HG02840 (cell line): ENCODE measurements at regions not wholly inside any gene's neighbourhood (a gene's known extent, or its start where the extent isn't known, plus 50 kb on each side); places are given as distances from the start of the nearest gene placed in this dataset.
A peak's percentile ranks its signal among the peaks of the same experiment; 100 is the strongest.

Source experiments
- ATAC-seq: cut with Tn5 transposase; IDR thresholded peaks from one replicate; pipeline ENCODE4 v1.9.1; 2021; ENCODE audit warnings: mild to moderate bottlenecking, moderate library complexity, moderate number of reproducible peaks; ENCODE audit not compliant: unreplicated experiment, low FRiP score

DNA sequence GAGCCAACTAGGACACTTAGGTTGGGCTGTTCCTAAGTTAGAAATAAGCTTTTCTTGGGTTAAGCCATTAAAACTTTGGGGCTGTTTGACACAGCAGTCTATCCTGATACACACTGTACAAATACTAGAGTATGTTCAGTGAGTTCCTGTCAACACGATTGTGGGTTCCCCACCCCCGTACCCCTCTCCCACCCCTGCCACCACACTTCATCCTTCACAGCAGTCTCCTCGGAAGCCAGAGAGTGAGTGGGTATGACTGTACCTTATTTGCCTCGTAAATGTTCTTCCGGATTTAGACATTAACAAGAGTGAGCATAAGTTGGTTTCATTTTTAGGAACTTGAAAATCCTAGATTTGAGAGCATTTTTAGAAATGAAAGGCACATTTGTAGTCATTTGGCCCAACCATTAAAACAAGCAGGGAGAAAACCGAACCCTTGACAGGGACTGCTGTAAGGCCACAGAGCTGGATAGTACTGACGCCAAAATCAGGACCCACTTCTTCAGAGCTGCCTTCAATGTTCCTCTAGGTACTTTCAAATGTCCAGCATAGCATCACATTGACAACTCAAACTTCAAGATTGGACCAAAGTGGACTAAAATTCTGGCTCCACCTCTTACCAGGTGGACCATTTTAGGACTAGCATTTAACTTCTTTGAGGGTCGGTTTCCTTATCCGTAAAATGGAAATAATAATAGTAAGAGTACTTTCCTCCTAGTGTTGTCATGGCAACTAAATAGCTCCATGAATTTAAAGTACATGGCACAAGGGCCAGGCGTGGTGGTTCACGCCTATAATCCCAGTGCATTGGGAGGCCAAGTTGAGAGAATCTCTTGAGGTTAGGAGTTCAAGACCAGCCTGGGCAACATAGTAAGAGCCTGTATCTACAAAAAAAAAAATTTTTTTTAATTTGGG lies 166.3 kb upstream of the SERTAD2 start:
- peak; percentile 85 for ATAC-seq

DNA sequence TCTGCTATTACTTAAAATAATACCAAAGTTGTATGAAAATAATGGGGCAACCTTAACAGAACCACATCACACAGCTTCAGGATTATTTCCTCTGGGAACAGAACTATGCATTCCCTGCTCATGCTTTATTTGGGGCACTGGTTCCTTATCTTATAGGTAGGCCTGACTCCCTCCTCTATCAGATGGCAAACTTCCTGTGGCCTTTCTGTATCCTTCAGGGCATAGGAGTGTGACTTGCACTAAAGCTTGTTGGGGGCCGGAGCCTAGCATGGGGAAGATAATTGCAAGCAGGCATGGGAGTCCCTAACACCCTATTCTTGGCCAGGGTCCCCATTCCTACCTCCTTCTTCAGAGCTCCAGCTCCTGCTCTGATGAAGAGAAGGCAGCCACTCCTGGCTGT lies 167.2 kb upstream of the SERTAD2 start:
- ATAC-seq, result no peak

DNA sequence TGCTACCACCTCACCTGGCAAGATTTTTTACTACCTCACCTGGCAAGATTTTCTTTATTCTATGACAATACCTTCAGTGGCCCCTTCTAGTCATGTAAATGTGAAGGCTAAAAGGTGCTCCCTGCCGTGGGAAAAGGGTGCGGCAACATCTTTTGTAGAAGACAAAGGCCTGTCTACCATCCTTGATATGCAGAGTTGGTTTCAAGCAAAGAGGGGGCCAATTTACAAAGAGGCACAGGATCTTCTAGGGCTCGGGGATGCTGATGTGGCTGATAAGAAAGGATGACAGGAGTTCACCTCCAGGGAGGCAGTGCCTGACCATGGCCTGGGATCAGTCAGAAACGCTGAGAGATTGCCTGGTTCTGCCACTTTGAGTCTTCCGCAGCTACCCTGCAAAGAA lies 165.4 kb upstream of the SLC1A4 start:
- no peak for ATAC-seq

DNA sequence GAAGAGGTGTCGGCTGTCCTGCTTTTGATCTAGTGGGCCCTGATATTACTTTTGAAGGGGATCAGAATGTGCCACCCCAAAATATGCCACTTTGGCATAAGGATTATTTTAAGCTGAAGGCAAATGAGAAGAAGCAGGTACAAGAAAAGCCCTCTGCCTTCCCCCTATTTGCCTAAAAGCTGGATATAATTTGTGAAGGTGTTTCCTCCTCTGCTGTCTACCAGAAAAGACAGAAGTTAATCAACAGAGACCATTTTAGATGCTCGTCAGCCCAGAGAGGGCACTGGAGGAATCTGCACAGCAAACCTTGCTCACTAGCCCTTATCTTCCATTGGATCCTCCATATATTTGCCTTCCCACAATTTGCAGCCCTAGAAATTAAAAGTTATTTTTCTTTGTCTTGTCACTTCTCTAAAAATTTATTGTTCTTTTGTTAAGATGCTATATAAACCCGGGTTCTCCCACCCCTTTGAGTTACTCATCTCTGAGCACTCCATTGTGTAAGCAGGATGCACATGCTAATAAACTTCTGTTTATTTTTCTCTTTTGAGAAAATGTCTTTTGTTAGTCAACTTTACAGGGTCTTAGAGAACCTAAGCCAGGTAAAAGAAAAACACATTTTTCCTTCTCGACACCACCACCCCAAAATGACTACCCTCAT lies 163.2 kb upstream of the SLC1A4 start:
- no peak for ATAC-seq

DNA sequence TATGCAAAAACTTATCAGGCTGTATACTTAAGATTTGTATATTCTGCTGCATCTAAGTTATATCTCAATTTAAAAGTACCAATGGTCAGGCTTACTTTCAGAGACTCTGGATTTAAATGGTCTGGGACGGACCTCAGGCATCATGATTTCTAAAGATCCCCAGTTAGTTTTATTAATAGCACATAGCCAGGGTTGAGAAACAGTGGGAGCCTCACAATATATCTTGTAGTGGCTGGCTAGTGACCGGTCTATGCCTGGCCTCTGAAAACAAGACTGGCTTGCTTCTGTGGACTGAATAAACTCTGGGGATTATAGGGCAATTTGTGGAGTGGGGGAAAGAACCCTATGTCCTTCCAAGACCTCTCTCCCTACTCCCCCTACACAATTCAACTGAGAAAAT lies 162.5 kb upstream of the SLC1A4 start:
- ATAC-seq, result no peak

DNA sequence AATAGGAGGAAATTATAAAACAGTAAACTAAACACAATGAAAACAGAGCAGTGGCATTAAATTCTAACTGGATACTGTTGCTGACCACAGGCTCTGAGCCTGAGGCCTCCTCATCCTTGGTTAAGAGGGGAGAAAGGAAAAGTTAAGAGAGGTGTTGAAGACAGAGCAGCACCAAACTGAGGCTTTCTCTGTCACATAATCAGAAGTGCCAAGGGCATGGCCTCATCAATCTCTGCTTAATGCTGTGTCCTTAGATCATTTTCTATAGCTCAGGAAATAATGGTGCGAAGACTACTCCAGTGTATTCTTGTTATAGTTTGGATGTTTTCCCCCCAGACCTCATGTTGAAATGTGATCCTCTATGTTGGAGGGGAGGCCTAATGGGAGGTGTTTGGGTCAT lies 160.9 kb upstream of the SLC1A4 start:
- ATAC-seq, result no peak

DNA sequence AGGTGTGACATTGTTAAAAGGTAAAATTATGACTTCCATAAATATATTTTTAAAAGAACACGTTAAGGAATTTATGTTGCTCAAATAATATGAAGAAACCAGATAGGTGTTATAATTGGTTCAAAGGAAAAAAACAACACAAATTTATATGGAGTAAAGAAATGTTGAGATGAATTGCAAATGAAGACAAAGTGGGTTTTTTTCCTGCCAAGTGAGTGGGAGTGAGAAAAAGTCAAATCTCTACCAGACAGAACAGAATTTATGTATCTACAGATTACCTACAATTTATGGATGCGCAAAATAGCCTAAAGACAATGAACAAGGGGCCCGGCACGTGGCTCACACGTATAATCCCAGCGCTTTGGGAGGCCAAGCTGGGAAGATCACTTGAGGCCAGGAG lies 159.7 kb upstream of the SLC1A4 start:
- no peak for ATAC-seq

DNA sequence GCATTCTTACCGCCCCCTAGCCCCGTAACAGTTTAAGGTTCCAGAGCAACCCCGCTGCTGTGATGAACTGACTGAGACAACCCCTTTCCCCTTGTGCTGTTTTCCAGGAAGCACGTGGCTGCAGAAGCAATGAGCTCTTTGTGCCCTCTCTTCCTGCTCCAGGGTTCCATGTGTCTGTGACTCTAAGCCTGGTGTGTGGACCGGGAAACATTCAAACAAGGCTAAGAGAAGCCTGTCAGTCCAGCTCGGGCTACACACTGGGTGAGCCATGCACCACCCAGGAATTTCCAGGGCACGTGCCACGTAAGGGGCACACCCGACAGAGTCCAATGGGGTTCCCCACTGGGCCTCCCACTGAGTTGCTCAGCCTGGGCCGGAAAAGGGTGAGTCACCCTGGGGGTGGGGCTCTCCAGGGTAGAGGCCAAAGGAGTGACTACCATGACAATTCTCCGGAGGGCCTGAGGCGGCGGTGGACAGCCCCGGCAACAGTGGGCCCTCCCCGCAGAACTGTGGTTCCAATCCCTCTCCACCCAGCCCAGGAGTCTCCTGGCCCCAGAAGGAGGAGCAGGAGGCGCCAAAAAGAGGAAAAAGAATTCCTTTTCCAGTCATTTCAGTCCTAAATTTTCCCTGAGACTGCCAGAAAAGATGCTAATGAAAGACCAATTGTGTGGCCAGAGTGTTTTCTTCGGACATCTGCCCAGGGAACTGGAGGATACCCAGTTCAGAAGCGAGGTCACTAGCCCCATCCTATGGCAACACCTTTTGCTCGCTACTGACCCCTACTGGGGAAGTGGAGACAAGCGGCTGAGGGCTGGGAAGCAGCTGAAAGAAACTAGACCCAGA lies 157.8 kb upstream of the SLC1A4 start:
- peak; percentile 79 for ATAC-seq

DNA sequence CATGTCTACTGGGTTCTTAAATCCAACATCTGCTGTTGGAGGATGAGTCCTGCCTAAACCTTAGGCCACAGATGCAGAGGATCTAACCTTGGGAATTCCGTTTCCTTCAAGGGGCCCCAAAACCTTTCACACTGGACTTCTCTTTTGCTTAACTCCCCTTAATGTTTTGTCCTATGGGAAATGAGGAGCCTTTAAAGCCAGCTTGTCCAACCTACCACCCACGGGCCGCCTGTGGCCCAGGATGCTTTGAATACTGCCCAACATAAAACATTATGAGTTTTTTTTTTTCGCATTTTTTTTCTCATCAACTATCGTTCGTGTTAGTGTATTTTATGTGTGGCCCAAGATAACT lies 157.2 kb upstream of the SLC1A4 start:
- no peak for ATAC-seq

DNA sequence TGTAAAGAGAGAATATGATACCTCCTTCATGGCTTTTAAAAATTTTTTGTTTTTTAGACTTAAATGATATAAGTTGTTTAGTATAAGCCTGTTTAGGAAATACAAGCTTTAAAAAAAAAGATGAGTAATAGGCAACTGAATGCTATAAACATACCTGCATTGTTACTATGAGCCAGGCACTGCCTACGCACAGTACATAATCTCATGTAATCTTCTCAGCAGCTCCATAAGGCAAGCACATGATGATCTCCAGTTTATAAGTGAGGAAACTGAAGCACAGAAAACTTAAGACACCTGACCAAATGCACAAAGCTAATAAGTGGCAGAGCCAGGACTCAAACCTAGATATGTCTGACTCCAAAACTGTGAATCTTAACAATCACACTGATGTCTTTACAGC lies 156.3 kb upstream of the SLC1A4 start:
- ATAC-seq, result no peak

DNA sequence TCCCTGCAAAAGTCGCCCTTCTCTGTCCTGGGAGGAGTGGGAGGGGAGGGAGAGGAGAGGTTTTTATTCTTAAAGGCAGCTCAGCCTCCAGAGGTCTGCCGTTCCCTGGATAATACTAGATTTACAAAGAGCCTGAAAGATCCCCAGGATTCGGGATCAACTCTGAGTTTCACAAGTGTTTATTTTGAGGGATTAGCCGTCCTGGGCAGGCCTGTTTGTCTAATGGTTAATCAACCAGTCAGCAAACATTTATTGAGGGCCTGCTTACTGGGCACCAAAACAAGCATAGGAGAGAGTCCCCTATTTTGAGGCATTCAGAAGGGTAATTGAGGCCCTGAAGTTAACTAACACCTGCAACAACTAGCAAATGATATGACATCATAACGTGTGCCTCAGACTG lies 152.6 kb upstream of the SLC1A4 start:
- ATAC-seq, result no peak

DNA sequence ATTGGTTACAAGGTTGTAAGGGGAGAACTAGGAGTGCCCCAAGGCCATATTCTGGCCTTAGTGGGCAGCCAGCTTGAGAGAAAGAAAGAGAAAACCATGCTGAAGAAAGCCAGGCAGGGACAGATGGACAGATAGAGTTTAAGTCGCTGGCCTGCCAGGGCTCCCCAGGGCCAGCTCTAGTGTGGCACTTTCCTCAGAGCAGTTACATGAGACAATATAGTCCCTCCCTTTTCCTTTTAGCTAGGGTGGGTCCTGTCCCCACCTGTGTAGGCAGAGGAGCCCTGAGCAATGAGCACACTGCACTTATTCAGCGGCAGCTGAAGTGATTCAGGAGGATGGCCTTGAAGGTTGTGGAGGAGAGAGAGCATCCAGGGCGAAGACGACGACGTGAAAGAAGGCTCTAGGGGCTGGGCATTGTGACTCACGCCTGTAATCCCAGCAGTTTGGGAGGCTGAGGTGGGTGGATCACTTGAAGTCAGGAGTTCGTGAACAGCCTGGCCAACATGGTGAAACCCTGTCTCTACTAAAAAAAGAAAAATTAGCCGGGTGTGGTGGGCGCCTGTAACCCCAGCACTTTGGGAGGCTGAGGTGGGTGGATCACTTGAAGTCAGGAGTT lies 152.0 kb upstream of the SLC1A4 start:
- no peak for ATAC-seq

DNA sequence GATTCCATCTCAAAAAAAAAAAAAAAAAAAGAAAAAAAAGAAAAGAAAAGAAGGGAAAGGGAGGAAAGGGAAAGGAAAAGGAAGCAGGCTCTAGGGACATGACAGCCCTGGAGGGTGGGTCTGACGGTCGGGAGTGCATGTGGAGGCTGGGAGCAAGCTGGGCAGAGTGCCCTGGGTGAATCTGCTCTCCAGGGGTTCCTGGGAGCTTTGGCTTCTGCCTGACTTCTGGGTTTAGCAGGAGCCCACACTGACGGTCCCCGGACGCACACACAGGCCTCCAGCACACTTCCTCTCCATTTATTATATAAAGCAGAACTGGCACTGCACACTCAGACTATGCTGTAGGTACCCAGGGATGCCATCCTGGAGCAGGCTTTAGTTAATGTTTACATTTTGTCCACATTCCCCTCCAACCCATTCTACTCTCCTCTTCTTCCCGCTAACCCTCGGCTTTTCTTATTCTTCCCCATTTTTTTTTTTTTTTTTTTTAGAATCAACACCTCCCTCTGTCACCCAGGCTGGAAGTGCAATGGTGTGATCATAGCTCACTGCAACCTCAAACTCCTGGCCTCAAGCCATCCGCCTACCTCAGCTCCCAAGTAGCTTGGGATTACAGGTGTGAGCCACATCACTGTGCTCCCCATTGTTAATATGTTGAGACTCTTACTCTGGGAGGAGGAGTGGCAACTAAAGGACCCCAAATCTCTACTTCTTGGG lies 151.1 kb upstream of the SLC1A4 start:
- ATAC-seq, result no peak

DNA sequence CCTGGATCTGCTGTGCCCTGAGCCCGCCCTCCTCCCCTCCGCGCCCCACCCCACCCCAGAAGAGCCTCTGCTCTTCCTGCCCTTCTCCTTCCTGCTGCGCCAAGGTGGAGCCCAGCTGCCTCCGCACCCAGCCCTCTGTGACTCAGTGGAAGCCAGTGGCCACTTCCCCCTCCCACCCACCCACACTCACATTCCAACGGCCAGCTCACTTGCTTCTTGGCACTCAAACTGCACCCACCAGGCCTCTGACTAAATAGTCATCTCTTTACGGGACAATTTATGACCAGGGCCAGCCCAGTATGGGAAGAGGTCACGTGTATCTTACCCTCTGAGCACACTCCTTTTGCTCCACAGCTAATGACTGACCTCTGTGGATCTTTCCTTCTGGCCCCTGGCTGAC lies 150.4 kb upstream of the SLC1A4 start:
- no peak for ATAC-seq

DNA sequence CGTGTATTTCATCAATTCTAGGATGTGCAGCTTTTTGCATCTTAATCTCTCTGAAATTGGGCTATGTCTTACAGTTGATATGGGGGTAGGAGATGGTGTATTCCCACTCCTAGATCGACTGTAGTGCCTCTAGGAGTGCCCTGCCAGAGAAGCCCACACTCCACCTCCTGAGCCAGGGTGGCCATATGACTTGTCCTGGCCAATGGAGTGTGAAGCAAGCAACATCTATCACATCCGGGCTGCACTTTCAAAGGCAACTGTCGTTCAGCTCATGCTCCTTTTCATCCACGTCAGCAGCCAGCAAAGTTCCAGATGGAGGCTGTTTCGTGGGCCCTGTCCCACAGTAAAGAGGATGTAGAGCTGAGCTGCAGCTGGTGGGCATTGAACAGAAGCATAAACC lies 149.4 kb upstream of the SLC1A4 start:
- peak; percentile 81 for ATAC-seq

DNA sequence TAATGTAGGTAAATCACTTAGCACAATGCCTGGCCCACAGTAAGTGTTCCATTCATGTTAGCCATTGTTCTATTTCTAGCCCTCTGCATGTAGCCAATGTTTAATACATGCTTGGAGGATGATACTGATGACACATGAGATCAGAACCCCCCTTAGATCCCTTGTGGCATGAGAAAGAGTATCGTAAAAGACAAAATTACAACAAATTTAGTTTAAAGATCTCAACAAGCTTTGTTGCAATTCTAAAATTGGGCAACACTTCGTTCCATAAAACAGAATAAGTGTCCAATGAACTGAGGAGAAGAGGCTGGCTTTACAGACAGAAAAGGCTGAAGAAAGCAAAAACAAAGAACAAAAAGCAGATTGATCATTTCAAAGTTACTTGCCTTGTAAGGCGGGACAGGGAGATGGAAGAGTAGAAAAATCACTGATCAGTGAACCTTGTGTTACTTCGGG lies 148.7 kb upstream of the SLC1A4 start:
- ATAC-seq, result no peak

DNA sequence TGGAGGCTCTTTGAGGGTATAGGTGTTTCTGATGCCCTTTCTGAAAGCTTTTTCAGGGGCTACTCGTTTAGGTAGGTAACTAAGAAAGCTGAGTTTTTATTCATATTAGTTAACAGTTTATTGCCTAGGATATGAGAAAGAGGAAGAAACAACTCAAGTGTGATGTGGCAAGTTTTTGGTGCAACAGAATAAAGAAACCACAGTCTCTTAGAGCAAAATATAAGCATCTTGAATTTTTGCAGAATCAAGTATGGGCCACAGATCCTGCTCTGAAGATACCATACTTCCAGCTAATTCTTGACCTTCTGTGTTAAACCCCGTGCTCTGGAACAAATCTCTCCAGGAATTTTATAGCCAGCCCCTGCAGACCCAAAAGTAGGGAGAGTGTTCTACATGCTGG lies 147.7 kb upstream of the SLC1A4 start:
- ATAC-seq, result no peak

DNA sequence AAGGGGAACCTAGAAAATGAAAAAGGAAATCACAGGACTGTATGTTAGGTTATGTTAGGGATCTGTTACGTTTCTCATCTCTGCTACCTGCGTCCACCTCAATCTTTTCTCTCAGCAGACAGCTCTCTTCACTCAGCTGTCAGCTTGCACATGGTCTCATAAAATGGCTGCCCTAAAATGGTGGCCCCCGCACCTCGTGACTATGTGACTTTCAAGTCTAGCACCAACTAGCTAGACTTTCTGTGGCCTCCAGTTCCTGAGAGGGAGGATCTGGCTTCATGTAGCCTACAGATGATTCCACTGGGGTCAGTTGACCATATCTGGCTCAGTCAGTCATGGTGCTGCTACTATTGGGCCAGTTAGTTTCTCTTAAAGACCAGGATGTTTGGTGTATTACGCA lies 147.2 kb upstream of the SLC1A4 start:
- no peak for ATAC-seq

DNA sequence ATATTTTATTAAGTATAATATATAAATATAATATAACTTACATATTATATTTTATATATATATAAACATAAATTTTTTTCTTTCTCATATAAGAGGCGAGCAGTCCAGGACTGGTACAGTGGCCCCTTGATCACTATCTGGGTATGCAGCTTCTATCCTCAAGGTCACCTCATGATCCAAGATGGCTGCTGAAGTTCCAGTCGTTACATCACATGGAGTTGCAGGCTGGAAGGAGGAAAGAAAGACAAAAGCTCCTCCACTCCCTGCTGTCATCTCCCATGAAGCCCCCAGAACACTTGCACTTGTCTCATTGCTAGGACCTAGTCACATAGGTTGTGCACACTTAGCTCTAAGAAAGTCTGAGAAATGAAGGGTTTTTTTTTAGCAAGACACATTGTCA lies 145.1 kb upstream of the SLC1A4 start:
- ATAC-seq, result no peak

DNA sequence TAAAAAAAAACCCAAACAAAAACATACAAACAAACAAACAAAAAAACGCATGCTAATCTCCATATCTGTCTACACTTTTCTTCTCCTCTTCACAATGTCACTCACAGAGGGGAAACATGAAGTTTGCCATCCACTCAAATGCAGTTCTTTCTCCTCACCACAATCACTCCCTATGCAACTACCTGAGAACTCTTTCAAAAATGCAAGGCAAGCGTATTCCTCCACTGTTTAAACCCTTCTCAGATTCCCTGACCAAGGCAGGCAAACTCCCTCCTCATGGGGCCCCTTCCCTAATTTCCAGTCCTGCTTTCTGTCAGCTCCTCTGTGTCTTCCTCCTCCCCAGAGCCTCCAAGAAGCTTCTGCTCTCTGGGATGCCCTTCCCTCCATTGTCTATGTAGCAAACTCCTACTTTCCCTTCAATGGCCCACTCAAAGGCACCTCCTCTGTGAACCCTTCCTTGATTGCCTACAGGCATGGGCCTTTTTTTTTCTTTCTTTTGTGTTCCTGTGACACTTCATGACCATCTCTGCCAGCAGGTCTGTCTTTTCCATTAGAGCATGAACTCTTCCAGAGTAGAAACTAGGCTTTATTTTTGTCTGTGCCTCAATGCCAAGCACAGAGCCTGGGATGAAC lies 143.8 kb upstream of the SLC1A4 start:
- ATAC-seq, result no peak
